ENCODE measurements at regions not wholly inside any gene's neighbourhood (a gene's known extent, or its start where the extent isn't known, plus 50 kb on each side); places are given as distances from the start of the nearest gene placed in this dataset.

GRCh38 chr13:99105160-99105559 is 95.5 kb upstream of the UBAC2 start:
- Histone ChIP-seq H3K36me3 (ENCODE audit: insufficient read depth, low read length) (no peaks in the 10 kb centered on the region), H3K79me2 (ENCODE audit: insufficient read depth, low read length) (no peaks in the 10 kb centered on the region), H3K9ac (ENCODE audit: low read depth, low read length) (no peak overlapping the region), H2AFZ (ENCODE audit: low read depth, low read length) (no peak overlapping the region), H3K27ac (ENCODE audit: low read length) (no peak overlapping the region), H3K27me3 (ENCODE audit: insufficient read depth, low read length, poor library complexity) (no peaks in the 10 kb centered on the region), H3K4me2 (ENCODE audit: insufficient read depth, low read length) (no peak overlapping the region), H3K4me3 (ENCODE audit: low read depth in 1 of 2, low read length in 2 of 2) (no peak overlapping the region), H4K20me1 (ENCODE audit: insufficient read depth, low read length) (no peaks in the 10 kb centered on the region), H3K4me1 (ENCODE audit: insufficient read depth, low read length) (no peaks in the 10 kb centered on the region), H3K9me3 (ENCODE audit: insufficient read depth, low read length, severe bottlenecking) (no peaks in the 10 kb centered on the region)
- no peak for DNase-seq
- TF ChIP-seq EZH2 (IDR thresholded peaks at IDR 0.05; ENCODE audit: borderline replicate concordance, low read depth, low read length, severe bottlenecking) (no peak), CTCF (IDR thresholded peaks at IDR 0.05; ENCODE audit: borderline replicate concordance, extremely low read depth, low read length, poor library complexity, severe bottlenecking) (no peak)
- ATAC-seq (ENCODE audit: insufficient read depth, low read depth): no peak

GRCh38 chr13:99113351-99113750 is 87.3 kb upstream of the UBAC2 start:
- no peak for ATAC-seq (ENCODE audit: insufficient read depth, low read depth)
- TF ChIP-seq EZH2 (IDR thresholded peaks at IDR 0.05; ENCODE audit: borderline replicate concordance, low read depth, low read length, severe bottlenecking) (no peak), CTCF (IDR thresholded peaks at IDR 0.05; ENCODE audit: borderline replicate concordance, extremely low read depth, low read length, poor library complexity, severe bottlenecking) (no peak)
- H3K79me2 ChIP-seq (ENCODE audit: insufficient read depth, low read length): no peaks in the 10 kb centered on the region
- H4K20me1 ChIP-seq (ENCODE audit: insufficient read depth, low read length): no peaks in the 10 kb centered on the region
- no peak for DNase-seq
- no peaks in the 10 kb centered on the region for H3K27me3 ChIP-seq (ENCODE audit: insufficient read depth, low read length, poor library complexity)
- H3K36me3 ChIP-seq (ENCODE audit: insufficient read depth, low read length): no peaks in the 10 kb centered on the region
- H3K4me2 ChIP-seq (ENCODE audit: insufficient read depth, low read length): no peak overlapping the region
- H3K27ac ChIP-seq (ENCODE audit: low read length): no peak overlapping the region
- H2AFZ ChIP-seq (ENCODE audit: low read depth, low read length): no peak overlapping the region
- no peaks in the 10 kb centered on the region for H3K4me1 ChIP-seq (ENCODE audit: insufficient read depth, low read length)
- no peak overlapping the region for H3K9ac ChIP-seq (ENCODE audit: low read depth, low read length)
- no peaks in the 10 kb centered on the region for H3K9me3 ChIP-seq (ENCODE audit: insufficient read depth, low read length, severe bottlenecking)
- no peak overlapping the region for H3K4me3 ChIP-seq (ENCODE audit: low read depth in 1 of 2, low read length in 2 of 2)

GRCh38 chr13:99118179-99118578 is 82.5 kb upstream of the UBAC2 start:
- Histone ChIP-seq H3K27ac (ENCODE audit: low read length) (no peak overlapping the region), H3K9ac (ENCODE audit: low read depth, low read length) (no peak overlapping the region), H3K4me3 (ENCODE audit: low read depth in 1 of 2, low read length in 2 of 2) (no peak overlapping the region), H3K9me3 (ENCODE audit: insufficient read depth, low read length, severe bottlenecking) (no peaks in the 10 kb centered on the region), H4K20me1 (ENCODE audit: insufficient read depth, low read length) (no peaks in the 10 kb centered on the region), H2AFZ (ENCODE audit: low read depth, low read length) (no peak overlapping the region), H3K79me2 (ENCODE audit: insufficient read depth, low read length) (no peaks in the 10 kb centered on the region), H3K4me1 (ENCODE audit: insufficient read depth, low read length) (no peaks in the 10 kb centered on the region), H3K36me3 (ENCODE audit: insufficient read depth, low read length) (no peaks in the 10 kb centered on the region), H3K4me2 (ENCODE audit: insufficient read depth, low read length) (no peak overlapping the region), H3K27me3 (ENCODE audit: insufficient read depth, low read length, poor library complexity) (no peaks in the 10 kb centered on the region)
- ATAC-seq (ENCODE audit: insufficient read depth, low read depth) (no peak), DNase-seq (no peak)
- TF ChIP-seq EZH2 (IDR thresholded peaks at IDR 0.05; ENCODE audit: borderline replicate concordance, low read depth, low read length, severe bottlenecking) (no peak), CTCF (IDR thresholded peaks at IDR 0.05; ENCODE audit: borderline replicate concordance, extremely low read depth, low read length, poor library complexity, severe bottlenecking) (no peak)

- no peak for DNase-seq
- peaks cover 4% of the 10 kb centered on the region for H3K4me1 ChIP-seq (ENCODE audit: insufficient read depth, low read length)
- H2AFZ ChIP-seq (ENCODE audit: low read depth, low read length): no peak overlapping the region
- no peaks in the 10 kb centered on the region for H4K20me1 ChIP-seq (ENCODE audit: insufficient read depth, low read length)
- no peaks in the 10 kb centered on the region for H3K79me2 ChIP-seq (ENCODE audit: insufficient read depth, low read length)
- H3K4me3 ChIP-seq (ENCODE audit: low read depth in 1 of 2, low read length in 2 of 2): no peak overlapping the region
- no peak overlapping the region for H3K4me2 ChIP-seq (ENCODE audit: insufficient read depth, low read length)
- TF ChIP-seq EZH2 (IDR thresholded peaks at IDR 0.05; ENCODE audit: borderline replicate concordance, low read depth, low read length, severe bottlenecking) (no peak), CTCF (IDR thresholded peaks at IDR 0.05; ENCODE audit: borderline replicate concordance, extremely low read depth, low read length, poor library complexity, severe bottlenecking) (no peak)
- no peak for ATAC-seq (ENCODE audit: insufficient read depth, low read depth)
- H3K27me3 ChIP-seq (ENCODE audit: insufficient read depth, low read length, poor library complexity): no peaks in the 10 kb centered on the region
- no peaks in the 10 kb centered on the region for H3K36me3 ChIP-seq (ENCODE audit: insufficient read depth, low read length)
- H3K9me3 ChIP-seq (ENCODE audit: insufficient read depth, low read length, severe bottlenecking): no peaks in the 10 kb centered on the region
- no peak overlapping the region for H3K9ac ChIP-seq (ENCODE audit: low read depth, low read length)
- no peak overlapping the region for H3K27ac ChIP-seq (ENCODE audit: low read length)
These were observed 81.0 kb upstream of the UBAC2 start for GRCh38 chr13:99119656-99120055.
